GM06990 (cell line): ENCODE measurements at regions not wholly inside any gene's neighbourhood (a gene's known extent, or its start where the extent isn't known, plus 50 kb on each side); places are given as distances from the start of the nearest gene placed in this dataset.

Experiments
- DNase-seq: peaks from one replicate; pipeline ENCODE4 v3.0.0-alpha.2; 2011; ENCODE audit not compliant: insufficient read length; ENCODE audit errors: extremely low read depth
- H3K27me3 ChIP-seq: replicated peaks from 2 replicates; pipeline ENCODE4 v1.6.0; 2011; ENCODE audit warnings: low read length; ENCODE audit not compliant: control insufficient read depth, insufficient read depth
- H3K36me3 ChIP-seq: 2 replicates; pipeline ENCODE4 v1.5.1; 2011; ENCODE audit warnings: low read length; ENCODE audit not compliant: control insufficient read depth, insufficient read depth
- H3K4me3 ChIP-seq: replicated peaks from 2 replicates; pipeline ENCODE4 v1.5.1; 2011; ENCODE audit warnings: low read depth, mild to moderate bottlenecking, control low read depth, low read length
- CTCF ChIP-seq: IDR thresholded peaks from 2 replicates; pipeline ENCODE4 v1.5.1; 2011; ENCODE audit warnings: low read length, control low read depth, mild to moderate bottlenecking, inconsistent platforms; ENCODE audit not compliant: insufficient read depth, poor library complexity, severe bottlenecking

- TF ChIP-seq CTCF, result no peak
- DNase-seq, result no peak
- no peaks in the 10 kb centered on the region for H3K27me3 ChIP-seq
- H3K36me3 ChIP-seq, result no peaks in the 10 kb centered on the region
- H3K4me3 ChIP-seq, result no peak overlapping the region
Measured at GRCh38 chr16:54459509-54460262, 173.1 kb upstream of the IRX3 start.

- DNase-seq, result no peak
- Histone ChIP-seq H3K4me3 (no peak overlapping the region), H3K36me3 (no peaks in the 10 kb centered on the region), H3K27me3 (no peaks in the 10 kb centered on the region)
- TF ChIP-seq CTCF, result no peak
Measured at GRCh38 chr16:54458923-54459322, 172.3 kb upstream of the IRX3 start.

GRCh38 chr16:54456291-54456690 is 169.7 kb upstream of the IRX3 start:
- no peak for DNase-seq
- H3K4me3 ChIP-seq, result no peak overlapping the region
- no peaks in the 10 kb centered on the region for H3K36me3 ChIP-seq
- TF ChIP-seq CTCF, result no peak
- no peaks in the 10 kb centered on the region; the same call in 1 of the 2 replicates for H3K27me3 ChIP-seq

- Histone ChIP-seq H3K4me3 (no peak overlapping the region), H3K27me3 (no peaks in the 10 kb centered on the region; the same call in 1 of the 2 replicates), H3K36me3 (no peaks in the 10 kb centered on the region)
- no peak for TF ChIP-seq CTCF
- DNase-seq, result no peak
Measured at GRCh38 chr16:54455030-54455725, 168.6 kb upstream of the IRX3 start.

GRCh38 chr16:54454616-54455015 is 168.0 kb upstream of the IRX3 start:
- no peak for DNase-seq
- Histone ChIP-seq H3K4me3 (no peak overlapping the region), H3K36me3 (no peaks in the 10 kb centered on the region), H3K27me3 (no peaks in the 10 kb centered on the region; the same call in 1 of the 2 replicates)
- TF ChIP-seq CTCF, result no peak
